ENCODE measurements at regions not wholly inside any gene's neighbourhood (a gene's known extent, or its start where the extent isn't known, plus 50 kb on each side); places are given as distances from the start of the nearest gene placed in this dataset.

DNA sequence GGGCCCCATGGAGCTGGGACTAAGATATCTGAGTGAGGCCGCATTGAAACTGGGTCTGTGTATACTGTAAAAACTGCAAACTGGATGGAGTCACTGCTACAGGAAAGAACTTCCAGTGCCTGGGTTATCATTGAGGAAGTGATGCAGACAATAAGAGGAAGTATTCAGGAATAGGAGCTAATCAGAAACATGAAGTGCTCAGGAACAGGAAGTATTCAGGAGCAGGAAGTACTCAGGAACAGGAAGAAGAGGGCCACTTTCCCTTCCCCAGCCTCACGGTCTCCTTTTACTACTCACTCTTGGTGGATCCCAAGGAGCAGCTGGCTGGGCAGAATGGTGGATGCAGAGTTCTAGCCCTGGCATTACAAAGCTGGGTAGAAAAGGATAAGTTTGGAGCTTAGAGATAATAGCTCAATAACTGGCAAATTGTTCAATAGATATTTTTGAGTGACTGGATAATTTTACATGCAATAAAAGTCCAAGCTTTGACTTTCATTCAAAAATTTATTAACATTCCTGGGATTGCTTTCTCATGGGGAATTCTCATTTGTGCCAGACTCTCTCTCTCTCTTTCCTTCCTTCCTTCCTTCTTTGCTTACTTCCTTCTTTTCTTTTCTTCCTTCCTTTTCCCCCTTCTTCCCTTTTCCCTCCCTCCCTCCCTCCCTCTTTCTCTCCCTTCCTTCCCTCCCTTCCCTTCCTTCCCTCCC, 82.2 kb upstream of the PAX1 start:
- no peak for ATAC-seq
- TF ChIP-seq ESRRG (CRISPR knock-in tag; IDR thresholded peaks at IDR 0.05), result no peak
- TF ChIP-seq SNAI2 (CRISPR knock-in tag; IDR thresholded peaks at IDR 0.05), result no peak
- no peak for TF ChIP-seq TCF4 (CRISPR knock-in tag; IDR thresholded peaks at IDR 0.05; ENCODE audit: borderline replicate concordance)
- TF ChIP-seq PATZ1 (CRISPR knock-in tag; IDR thresholded peaks at IDR 0.05; ENCODE audit: borderline replicate concordance), result no peak
- no peak for TF ChIP-seq BACH2 (CRISPR knock-in tag; IDR thresholded peaks at IDR 0.05; ENCODE audit: borderline replicate concordance)
- TF ChIP-seq ZFP3 (CRISPR knock-in tag; IDR thresholded peaks at IDR 0.05), result no peak
- TF ChIP-seq, protein P1, sequence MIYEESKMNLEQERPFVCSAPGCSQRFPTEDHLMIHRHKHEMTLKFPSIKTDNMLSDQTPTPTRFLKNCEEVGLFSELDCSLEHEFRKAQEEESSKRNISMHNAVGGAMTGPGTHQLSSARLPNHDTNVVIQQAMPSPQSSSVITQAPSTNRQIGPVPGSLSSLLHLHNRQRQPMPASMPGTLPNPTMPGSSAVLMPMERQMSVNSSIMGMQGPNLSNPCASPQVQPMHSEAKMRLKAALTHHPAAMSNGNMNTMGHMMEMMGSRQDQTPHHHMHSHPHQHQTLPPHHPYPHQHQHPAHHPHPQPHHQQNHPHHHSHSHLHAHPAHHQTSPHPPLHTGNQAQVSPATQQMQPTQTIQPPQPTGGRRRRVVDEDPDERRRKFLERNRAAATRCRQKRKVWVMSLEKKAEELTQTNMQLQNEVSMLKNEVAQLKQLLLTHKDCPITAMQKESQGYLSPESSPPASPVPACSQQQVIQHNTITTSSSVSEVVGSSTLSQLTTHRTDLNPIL (CRISPR knock-in tag; IDR thresholded peaks at IDR 0.05; ENCODE audit: low read depth), result no peak
- TF ChIP-seq PPARA (CRISPR knock-in tag; IDR thresholded peaks at IDR 0.05; ENCODE audit: borderline replicate concordance), result no peak
- TF ChIP-seq ISL1 (CRISPR knock-in tag; IDR thresholded peaks at IDR 0.05), result no peak
- no peak for TF ChIP-seq ZNF8 (CRISPR knock-in tag; IDR thresholded peaks at IDR 0.05)
- no peak for TF ChIP-seq CSDC2 (CRISPR knock-in tag; IDR thresholded peaks at IDR 0.05)
- no peak for TF ChIP-seq ZNF565 (CRISPR knock-in tag; conservative IDR thresholded peaks at IDR 0.05; ENCODE audit: low read depth)
- no peak for TF ChIP-seq ZFP30 (CRISPR knock-in tag; IDR thresholded peaks at IDR 0.05)
- TF ChIP-seq, protein P2, sequence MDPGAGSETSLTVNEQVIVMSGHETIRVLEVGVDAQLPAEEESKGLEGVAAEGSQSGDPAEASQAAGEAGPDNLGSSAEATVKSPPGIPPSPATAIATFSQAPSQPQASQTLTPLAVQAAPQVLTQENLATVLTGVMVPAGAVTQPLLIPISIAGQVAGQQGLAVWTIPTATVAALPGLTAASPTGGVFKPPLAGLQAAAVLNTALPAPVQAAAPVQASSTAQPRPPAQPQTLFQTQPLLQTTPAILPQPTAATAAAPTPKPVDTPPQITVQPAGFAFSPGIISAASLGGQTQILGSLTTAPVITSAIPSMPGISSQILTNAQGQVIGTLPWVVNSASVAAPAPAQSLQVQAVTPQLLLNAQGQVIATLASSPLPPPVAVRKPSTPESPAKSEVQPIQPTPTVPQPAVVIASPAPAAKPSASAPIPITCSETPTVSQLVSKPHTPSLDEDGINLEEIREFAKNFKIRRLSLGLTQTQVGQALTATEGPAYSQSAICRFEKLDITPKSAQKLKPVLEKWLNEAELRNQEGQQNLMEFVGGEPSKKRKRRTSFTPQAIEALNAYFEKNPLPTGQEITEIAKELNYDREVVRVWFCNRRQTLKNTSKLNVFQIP (CRISPR knock-in tag; IDR thresholded peaks at IDR 0.05; ENCODE audit: borderline replicate concordance, low read depth), result no peak
- no peak for TF ChIP-seq ARNTL (CRISPR knock-in tag; IDR thresholded peaks at IDR 0.05; ENCODE audit: borderline replicate concordance, low read depth)
- TF ChIP-seq ZNF70 (CRISPR knock-in tag; IDR thresholded peaks at IDR 0.05), result no peak
- TF ChIP-seq TOX (CRISPR knock-in tag; IDR thresholded peaks at IDR 0.05; ENCODE audit: borderline replicate concordance), result no peak
- TF ChIP-seq TSHZ2 (CRISPR knock-in tag; IDR thresholded peaks at IDR 0.05), result no peak

DNA sequence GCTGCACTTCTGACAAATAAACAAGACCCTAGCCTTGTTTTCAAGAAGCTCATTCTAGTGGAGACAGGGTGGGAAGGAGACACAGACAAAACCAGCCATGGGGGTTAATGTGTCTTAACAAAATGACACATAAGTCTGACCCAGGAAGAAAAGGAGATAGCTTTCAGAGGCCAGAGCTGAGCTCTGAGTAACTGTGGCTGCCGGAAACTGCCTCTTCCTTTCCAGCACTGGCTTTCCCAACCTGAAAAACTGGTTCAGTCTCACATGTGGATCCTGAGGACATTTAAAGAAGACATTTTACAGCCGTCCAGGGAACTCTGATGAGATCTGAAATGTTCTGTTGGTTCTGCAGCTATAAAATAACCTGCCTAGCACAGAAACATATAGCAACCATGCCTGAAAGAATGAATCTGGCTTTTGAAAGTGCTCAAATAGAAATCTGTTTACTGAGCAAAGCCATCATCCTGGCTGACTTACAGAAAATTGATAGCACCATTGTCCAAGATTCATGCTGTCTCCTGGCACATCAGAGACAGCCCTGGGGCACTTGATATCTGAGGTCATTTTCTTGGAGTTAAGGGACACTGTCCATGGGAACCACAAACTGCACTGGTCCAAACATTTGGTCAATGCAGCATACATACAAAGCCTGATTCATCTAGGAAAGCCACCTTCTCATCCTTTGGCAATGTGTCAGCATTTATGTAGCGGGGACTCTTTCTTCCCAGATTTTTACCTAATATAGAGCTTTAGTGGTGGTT, 83.2 kb upstream of the PAX1 start:
- no peak for ATAC-seq
- TF ChIP-seq TCF4 (CRISPR knock-in tag; IDR thresholded peaks at IDR 0.05; ENCODE audit: borderline replicate concordance) (no peak), ESRRG (CRISPR knock-in tag; IDR thresholded peaks at IDR 0.05) (no peak), PPARA (CRISPR knock-in tag; IDR thresholded peaks at IDR 0.05; ENCODE audit: borderline replicate concordance) (no peak), ZFP3 (CRISPR knock-in tag; IDR thresholded peaks at IDR 0.05) (no peak)

GRCh38 chr20:21618759-21619416, 86.6 kb upstream of the PAX1 start:
- no peak for ATAC-seq
- TF ChIP-seq ISL1 (CRISPR knock-in tag; IDR thresholded peaks at IDR 0.05), result no peak
- TF ChIP-seq, protein P2 (CRISPR knock-in tag; IDR thresholded peaks at IDR 0.05; ENCODE audit: borderline replicate concordance, low read depth), result no peak
- no peak for TF ChIP-seq TCF4 (CRISPR knock-in tag; IDR thresholded peaks at IDR 0.05; ENCODE audit: borderline replicate concordance)
- no peak for TF ChIP-seq ZNF565 (CRISPR knock-in tag; conservative IDR thresholded peaks at IDR 0.05; ENCODE audit: low read depth)
- no peak for TF ChIP-seq ZNF8 (CRISPR knock-in tag; IDR thresholded peaks at IDR 0.05)
- no peak for TF ChIP-seq BACH2 (CRISPR knock-in tag; IDR thresholded peaks at IDR 0.05; ENCODE audit: borderline replicate concordance)
- TF ChIP-seq CSDC2 (CRISPR knock-in tag; IDR thresholded peaks at IDR 0.05), result no peak
- TF ChIP-seq ZNF70 (CRISPR knock-in tag; IDR thresholded peaks at IDR 0.05), result no peak
- no peak for TF ChIP-seq ESRRG (CRISPR knock-in tag; IDR thresholded peaks at IDR 0.05)
- TF ChIP-seq TSHZ2 (CRISPR knock-in tag; IDR thresholded peaks at IDR 0.05), result no peak
- TF ChIP-seq PPARA (CRISPR knock-in tag; IDR thresholded peaks at IDR 0.05; ENCODE audit: borderline replicate concordance), result no peak
- no peak for TF ChIP-seq RARB (CRISPR knock-in tag; IDR thresholded peaks at IDR 0.05)
